ENCODE measurements at regions not wholly inside any gene's neighbourhood (a gene's known extent, or its start where the extent isn't known, plus 50 kb on each side); places are given as distances from the start of the nearest gene placed in this dataset.
A peak's percentile ranks its signal among the peaks of the same experiment; 100 is the strongest.
"Not testable (repeated sequence)": the region's sequence is repeated elsewhere in the genome, so short reads cannot be mapped to it uniquely, and the experiment has no call there.

DNA sequence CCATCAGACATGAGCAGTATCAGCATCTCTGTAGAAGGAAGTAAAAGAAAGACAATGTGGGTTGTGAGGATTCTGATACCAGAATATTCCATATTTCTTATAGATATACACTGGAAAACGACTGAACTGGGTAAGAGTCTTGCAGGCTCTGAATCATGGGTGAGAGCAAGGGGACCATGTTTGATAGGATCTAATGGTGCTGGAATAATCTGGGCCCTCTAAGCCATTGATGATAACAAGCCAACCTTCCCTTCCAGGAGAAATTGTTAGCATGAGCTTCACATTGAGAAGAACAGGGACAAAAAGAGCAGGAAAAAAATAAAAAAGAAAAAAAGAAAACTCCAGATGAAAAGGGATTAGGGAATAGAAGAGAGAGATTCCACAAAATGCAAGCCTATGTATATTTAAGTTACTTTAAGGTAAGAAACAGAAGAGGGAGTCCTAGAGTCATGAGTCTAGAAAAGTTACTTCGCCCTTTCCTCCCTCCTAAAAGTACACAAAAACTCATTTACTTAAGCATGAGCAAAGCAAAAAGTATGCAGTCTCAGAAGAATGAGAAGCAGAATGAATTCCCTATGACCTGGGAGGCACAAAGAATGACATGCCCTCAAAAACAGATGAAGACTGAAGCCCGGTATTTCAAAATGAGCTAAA is 181.9 kb downstream of the TMEM26 start:
- peak; percentile 5 for DNase-seq (ENCODE audit: low read depth)

DNA sequence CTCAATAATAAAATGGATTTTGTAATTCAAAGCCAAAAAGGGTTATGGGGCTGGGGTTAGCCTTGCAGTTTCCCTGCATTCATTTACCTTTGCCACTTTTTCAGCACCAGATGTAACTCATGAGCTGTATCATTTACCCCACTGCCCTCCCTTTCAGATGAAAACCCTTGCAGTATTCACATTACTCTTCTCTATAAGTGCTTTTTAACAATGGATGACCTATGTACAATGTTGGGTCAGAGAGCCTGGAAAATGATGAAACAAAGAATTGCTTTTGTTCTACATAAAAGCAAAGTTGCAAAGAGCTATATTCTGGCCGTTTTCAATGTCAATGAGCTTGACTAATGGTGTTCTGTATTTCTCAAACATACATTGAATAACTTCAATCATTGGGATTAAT is 189.7 kb downstream of the TMEM26 start:
- DNase-seq (ENCODE audit: low read depth): no peak

DNA sequence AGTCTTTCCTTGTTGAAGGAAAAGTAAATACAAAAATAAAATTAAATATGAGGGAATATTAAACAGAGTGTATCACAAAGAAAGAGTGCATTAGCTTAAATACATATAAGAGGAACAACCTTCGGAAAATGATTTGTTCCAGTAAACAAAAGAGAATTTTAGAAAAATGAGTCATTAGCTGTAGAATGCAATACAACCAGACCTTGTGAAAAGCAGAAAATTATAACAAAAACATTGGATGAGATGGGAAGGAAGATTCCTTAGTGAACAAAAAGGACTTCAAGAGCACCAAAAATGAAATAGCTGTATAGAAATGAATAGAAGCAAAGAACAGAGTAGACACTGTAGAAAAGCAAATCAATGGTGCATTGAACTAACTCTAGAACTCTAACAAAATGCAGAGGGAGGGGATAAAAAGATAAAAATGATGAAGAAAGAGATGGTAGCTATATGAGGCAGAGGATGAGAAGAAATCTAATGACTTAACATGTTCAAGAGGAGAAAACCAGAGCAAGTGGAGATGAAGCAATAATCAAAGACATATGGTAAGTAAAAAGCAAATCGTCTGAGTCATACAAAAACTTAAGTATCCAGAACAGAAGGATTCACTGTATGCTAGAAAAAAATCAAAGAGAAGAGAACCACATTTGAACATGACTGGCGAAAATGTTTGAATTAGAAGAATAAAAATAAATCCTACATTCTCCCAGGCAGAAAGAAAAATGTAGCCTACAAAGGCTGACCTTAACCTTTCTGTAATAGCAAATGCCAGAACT is 190.5 kb downstream of the TMEM26 start:
- no peak for DNase-seq (ENCODE audit: low read depth)

DNA sequence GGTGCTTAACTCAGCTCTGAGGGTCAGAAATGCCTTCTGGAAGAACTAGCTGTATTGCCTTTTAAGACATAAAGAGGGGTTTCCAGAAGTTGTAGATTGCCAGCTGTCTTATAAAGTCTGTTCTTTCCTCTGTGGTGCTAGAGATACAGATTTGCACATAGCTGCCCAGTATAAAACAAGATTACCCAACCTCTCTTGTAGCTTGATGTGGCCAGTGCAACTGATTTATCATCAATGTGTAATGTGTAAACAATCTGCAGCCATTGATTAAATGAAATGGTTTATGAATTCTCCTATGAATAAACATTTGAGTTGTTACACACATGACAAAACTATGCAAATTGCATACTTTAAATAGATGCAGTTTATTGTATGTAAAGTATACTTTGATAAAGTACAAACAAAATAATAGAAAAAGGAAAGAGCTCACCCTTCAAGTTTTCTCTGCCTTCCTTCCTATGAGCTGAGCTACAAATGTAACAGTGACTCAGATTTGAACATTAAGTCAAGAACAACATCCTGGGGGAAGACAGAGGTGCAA is 195.2 kb downstream of the TMEM26 start:
- DNase-seq (ENCODE audit: low read depth): no peak

DNA sequence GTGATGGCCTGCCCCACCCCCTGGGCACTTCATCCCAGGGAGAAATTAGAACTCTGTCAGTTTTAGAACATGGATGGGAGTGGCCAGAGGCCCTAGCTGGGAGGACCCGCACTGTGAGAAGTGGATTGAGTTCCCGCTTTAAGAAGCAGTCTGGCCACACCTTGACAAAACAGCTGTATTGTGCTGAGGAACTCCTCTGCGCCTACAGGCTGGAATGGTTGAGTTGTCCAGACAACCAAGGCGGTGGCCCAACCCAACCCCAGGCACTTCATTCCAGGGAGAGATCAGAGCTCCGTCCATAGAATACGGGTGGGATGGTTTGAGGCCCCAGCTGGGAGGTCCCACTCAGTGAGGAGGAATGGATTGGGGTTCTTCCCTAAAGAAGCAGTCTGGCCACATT is 196.0 kb downstream of the TMEM26 start:
- DNase-seq (ENCODE audit: low read depth): no peak

DNA sequence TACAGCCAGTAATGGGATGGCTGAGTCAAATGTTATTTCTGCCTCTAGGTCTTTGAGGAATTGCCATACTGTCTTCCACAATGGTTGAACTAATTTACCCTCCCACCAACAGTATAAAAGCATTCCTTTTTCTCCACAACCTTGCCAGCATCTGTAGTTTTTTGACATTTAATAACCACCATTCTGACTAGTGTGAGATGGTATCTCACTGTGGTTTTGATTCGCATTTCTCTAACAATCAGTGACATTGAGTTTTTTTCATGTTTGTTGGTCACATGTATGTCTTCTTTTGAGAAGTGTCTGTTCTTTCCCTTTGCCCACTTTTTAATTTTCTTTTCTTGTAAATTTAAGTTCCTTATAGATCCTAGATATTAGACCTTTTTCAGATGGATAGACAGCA is 200.9 kb downstream of the TMEM26 start:
- not testable (repeated sequence) for DNase-seq (ENCODE audit: low read depth)

DNA sequence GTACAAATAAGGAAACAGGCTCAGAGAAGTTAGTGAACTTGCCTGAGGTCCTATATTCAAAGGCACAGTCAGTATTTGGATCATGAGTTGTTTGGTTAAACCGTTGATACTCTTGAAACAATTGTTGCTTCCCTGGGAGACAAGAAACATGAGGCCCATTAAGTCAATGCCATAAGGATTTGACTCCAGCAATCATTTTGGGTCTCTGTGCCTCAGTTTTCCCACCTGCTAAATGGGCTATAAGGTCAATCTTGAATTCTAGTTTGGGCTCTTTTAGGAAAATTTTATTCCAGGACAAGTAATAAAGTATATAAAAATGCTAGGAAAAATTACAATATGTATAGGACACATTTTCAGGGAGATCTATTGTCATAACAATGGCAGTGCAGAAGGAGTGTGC is 202.1 kb downstream of the TMEM26 start:
- DNase-seq (ENCODE audit: low read depth): no peak

DNA sequence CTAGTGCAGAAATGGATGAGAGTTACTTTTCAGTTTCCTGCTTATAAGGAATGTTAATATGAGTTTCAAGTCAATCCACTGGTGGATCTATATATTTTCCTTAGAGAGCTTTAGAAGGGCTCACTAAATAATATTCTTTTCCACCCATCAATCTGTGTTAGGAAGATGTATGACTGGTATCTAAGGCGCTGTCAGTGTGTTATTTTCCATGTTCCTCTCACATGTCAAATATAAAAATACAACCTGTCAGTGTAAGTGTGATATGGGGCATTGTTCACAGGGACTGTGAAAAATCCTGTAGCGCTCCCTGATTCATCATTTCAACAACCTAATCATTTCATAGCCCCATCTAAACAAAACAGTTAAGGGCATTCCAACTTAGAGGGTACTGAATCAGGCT is 203.1 kb downstream of the TMEM26 start:
- DNase-seq (ENCODE audit: low read depth): no peak

DNA sequence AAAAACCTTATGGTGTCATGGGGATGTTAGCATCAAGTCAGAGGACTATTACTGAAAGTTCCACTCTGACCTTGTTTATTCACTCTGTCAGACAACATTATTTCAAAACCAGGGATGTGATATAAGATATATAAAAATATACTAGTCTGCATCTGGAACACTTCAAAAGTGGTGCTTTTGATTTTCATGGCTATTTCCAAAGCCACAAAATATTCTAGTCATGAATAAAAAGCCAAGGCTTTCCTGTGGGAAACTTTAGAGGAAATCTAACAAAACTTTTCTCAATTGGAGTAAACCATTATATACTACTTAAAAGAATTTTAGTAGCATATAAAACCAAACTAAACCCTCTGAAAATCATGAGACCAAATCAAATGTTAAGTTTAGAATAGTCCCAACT is 205.2 kb downstream of the TMEM26 start:
- no peak for DNase-seq (ENCODE audit: low read depth)

DNA sequence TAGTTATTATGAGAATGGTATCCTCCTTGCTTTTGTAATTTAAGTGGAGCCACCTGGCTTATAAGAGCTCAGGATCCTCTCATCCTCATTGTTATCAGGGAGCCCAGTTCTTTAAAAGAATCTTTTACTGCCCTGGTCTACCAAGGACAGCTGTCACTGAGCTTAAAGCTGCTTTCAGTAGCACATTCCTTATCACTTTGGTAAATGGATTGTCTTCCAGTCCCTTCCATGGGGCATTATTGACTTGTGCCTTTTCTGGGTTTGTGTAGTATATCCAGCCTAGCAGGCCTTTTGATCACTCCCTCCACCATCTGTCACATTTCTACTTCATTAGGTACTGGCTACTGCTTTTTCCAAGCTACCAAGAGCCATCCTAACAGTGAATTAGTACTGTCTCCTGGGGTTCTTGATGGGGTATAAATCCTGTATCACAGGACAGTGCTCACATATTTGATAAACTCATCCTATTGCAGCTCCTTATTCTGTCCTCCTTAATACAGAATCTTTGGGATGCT is 208.9 kb downstream of the TMEM26 start:
- no peak for DNase-seq (ENCODE audit: low read depth)

DNA sequence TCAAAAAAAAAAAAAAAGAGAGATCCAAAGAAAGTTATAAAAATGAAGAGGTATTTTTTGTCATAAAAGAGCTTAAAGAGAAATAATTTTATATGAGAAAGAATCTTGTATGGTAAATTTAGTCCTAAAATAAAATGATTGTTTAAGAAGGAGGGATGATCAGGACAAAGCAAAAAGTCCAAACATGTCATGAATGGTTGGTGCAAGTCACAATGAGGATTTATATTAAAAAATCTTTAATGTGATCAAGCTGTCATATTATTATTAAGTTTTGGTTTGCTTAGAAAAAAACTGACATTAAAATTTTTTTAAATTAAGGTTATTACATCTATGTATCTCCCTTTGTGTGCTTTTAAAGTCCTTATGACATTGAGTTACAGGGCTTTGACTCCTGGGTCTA is 220.4 kb downstream of the TMEM26 start:
- no peak for DNase-seq (ENCODE audit: low read depth)

DNA sequence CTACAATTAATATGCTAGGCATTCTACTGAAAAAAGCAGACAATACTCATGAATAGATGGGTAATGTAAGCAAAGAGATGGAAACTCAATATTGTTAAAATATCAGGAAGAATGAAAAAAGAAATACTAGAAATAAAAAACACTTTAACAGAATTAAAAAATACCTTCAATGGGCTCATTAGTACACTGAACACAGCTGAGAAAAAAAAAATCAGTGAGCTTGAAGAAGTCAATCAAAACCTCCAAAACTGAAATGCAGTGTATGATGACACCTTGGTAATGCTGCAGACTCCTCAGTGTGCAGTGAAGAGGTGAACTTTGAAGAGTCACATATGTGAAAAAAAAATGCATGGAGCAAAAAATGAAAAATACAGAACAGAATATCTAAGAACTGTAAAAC is 227.2 kb downstream of the TMEM26 start:
- no peak for DNase-seq (ENCODE audit: low read depth)

DNA sequence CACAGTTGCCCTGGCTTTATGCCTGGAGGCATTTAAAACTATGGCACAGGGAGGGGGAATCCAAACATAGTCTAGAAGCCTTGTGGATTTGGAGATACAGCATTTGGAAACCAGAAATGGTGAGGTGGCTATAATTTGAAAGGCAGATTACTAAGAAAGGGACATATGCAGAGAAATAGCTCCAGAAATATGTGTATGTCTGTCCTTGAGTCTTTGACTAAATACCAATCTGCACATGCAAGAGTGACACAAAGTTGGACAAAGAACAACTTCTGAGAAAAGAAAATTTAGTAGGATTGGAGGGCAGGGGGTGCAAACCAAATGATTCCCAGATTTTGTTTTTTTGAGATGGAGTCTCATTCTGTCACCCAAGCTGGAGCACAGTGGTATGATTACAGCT is 229.6 kb downstream of the TMEM26 start:
- DNase-seq (ENCODE audit: low read depth): no peak

DNA sequence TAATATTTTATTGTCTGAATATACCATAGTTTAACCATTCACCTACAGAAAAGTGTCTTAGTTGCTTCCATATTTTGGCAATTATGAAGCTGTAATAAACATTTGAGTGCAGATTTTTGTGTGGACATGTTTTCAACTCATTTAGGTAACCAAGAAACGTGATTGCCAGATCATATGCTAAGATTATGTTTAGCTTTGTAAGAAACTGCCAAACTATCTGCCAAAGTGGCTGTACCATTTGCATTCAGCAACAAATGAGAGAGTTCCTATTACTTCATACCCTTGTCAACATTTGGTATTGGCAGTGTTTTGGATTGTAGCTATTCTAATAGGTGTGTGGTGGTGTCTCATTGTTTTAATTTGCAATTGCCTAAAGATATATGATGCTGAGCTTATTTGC is 233.5 kb downstream of the TMEM26 start:
- no peak for DNase-seq (ENCODE audit: low read depth)

DNA sequence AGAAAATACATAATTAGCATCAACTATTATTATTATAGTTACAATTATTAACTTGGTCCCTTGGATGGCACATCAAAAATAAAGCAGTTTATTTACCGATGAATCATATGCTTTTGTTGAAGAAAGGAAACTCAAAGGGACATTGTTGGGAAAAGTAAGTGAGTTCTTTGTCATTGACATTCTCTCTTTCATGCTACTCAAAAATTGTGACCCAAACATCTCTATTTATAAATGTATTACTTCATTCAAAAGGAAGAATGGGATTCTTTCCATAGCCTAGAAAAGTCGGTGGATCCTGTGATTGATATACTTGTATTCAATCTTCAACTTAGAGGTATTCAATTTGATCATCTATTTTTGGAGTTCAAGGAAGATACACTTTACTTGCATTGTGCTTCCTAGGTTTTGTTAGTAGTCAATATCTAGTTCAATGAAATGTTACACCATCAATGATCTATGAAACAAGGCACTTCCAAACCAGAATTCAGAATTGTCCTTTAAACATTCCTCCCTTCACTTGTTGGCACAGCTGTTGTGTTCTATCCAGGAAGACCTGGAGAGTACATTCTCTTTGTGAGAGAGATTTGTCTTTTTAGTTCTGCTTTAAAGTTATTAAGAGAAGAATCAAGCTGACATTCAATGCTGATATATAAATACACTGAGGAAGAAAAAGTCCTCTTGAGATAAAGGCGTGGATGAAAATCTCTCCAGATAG is 235.2 kb downstream of the TMEM26 start:
- DNase-seq (ENCODE audit: low read depth): no peak

DNA sequence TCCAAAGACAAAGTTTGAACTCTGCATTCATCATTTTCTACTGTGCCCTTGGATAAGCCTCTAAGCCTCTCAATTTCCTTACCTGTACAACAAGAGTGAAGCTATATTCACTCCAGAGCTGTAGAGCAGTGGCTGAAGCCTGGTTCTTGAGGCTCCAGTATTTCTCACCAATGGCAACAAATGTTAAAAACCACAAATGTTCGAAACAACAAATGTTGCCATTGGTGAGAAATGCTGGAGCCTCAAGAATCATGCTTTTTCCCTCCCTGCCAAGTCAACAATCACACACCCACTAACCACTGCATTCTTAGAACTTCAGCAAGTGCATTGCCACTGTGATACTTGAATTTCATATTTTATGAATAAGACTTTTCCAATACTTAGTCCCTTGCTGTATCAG is 237.9 kb downstream of the TMEM26 start:
- DNase-seq (ENCODE audit: low read depth): no peak

DNA sequence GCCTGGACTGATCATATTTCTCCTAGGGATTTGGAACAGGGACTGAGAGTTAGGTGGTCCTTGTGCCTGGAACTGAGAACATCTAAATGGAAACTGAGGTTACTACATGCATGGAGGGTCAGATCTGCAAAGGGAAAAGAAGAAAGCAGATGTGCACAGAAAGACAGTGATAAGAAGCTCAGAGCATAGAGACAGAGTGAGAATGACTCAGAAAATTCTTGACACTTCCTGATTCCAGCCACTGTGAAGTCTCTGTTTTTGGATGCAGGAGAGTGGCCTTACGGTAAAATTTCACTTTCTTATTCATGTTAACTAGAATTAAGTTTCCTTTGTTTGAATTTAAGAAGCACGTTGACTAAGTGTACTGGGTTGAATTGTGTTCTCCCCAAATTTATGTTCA is 241.7 kb downstream of the TMEM26 start:
- no peak for DNase-seq (ENCODE audit: low read depth)

DNA sequence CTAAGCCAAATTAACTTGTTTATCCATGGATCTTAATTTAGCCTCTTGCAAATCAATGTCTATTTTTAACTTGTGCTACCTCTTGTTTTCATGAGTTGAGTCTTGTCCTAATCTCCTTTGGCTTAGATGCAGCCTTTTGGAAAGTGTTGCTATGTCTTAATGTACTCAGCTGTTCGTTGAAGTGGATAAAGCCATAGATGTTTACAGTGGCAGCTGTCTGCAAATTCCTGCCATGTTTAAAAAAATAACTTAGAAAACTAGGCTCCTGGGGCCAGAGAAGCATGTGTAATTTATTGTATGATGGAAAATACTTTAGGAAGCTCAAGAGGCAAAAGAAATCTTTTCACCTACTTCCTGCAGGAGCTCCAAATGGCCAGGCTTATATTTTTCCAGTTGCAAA is 253.1 kb upstream of the RHOBTB1 start:
- DNase-seq (ENCODE audit: low read depth): no peak

DNA sequence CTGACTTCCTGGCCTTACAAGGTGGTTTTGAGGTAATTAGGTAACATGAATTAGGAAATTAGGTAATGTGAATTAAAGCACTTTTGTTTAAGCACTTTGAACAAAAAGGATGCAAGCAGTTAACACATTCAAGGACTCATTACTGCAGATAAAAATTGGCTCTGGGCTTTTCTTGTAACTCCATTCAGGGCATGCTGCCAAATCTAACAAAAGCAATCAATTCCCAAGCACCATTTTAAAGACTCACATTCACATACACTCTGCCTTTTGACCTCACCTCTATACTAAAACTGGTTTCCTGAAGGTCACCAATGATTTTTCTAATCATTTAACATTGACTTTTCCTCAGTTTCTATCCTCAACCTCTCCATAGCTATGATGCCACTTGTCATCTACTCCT is 251.2 kb upstream of the RHOBTB1 start:
- DNase-seq (ENCODE audit: low read depth): no peak

DNA sequence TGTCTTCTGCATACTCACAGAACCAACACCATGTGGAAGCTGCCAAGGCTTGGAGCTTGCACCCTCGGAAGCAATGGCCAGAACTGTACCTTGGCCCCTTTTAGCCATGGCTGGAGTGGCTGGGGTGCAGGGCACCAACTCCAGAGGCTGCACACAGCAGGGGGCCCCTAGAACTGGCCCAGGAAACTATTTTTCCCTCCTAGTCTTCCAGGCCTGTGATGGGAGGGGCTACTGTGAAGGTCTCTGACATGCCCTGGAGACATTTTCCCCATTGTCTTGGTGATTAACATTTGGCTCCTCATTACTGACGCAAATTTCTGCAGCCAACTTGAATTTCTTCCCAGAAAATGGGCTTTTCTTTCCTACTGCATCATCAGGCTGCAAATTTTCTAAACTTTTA is 248.6 kb upstream of the RHOBTB1 start:
- DNase-seq (ENCODE audit: low read depth): not testable (repeated sequence)

DNA sequence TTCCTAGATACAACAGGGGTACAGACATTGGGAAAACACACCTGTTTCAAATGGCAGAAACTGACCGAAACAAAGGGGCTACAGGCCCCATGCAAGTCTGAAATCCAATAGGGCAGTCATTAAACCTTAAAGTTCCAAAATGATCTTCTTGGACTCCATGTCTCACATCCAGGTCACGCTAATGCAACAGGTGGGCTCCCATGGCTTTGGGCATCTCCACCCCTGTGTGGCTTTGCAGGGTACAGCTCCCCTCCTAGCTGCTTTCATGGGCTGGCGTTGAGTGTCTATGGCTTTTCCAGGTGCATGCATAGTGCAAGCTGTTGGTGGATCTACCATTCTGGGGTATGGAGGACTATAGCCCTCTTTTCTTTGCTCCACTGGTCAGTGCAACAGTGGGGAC is 248.1 kb upstream of the RHOBTB1 start:
- DNase-seq (ENCODE audit: low read depth): no peak

DNA sequence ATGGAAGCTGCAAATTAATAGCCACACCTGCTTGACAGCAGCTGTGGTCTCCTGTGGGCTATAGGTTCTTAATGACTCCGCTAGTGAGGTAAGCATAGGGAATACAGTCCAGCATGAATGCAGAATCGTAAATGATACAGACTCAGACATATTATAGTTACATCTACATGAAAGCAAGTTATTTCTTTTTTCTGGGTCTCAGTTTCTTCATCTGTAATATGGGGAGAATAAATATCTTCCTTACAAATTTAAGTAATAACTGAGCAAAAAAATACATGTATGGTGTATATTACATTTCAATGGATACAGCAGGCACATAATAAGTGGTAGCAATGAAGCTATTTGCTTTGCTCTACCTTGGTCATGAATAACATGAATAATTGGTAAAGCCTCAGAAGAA is 245.9 kb upstream of the RHOBTB1 start:
- no peak for DNase-seq (ENCODE audit: low read depth)

DNA sequence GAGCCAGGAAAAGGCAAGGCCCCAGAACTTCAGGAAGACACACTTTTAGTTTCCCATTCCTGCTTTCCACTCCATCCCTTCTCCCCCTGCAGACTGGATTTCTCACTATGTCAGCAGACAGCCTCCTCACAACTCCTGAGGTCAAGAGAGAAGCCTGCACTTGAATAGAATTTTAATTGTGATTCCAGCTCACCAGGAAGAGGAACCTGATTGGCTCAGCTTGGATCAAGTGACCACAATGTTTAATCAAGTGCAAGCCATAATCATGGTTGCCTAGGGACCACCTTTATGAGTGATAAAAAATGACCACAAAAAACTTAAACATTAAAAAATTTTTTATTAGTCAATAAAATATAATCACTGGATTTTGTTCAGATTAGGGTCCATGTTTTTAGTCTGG is 244.7 kb upstream of the RHOBTB1 start:
- no peak for DNase-seq (ENCODE audit: low read depth)

Measured in HS-27A (cell line).